HT-29 (cell line): ENCODE measurements at regions not wholly inside any gene's neighbourhood (a gene's known extent, or its start where the extent isn't known, plus 50 kb on each side); places are given as distances from the start of the nearest gene placed in this dataset.

Experiments used
- DNase-seq: peaks from one replicate; pipeline ENCODE4 v3.0.0-alpha.2; 2015; ENCODE audit warnings: low spot score

- DNase-seq = no peak
Observed at GRCh38 chr5:125719681-125720347, 703.4 kb upstream of the GRAMD2B start.

- no peak for DNase-seq
Observed at GRCh38 chr5:125720348-125720685, 702.9 kb upstream of the GRAMD2B start.

- DNase-seq = no peak
Observed at GRCh38 chr5:125720721-125721120, 702.5 kb upstream of the GRAMD2B start.

- DNase-seq = no peak
Observed at GRCh38 chr5:125722550-125722949, 700.7 kb upstream of the GRAMD2B start.

GRCh38 chr5:125725691-125726090 is 697.5 kb upstream of the GRAMD2B start:
- no peak for DNase-seq

- no peak for DNase-seq
Observed at GRCh38 chr5:125743939-125744338, 679.3 kb upstream of the GRAMD2B start.

GRCh38 chr5:125746917-125747316 is 676.3 kb upstream of the GRAMD2B start:
- DNase-seq = no peak

- peak; percentile 8 for DNase-seq
Observed at GRCh38 chr5:125750147-125750860, 672.9 kb upstream of the GRAMD2B start.

- DNase-seq = no peak
Observed at GRCh38 chr5:125750861-125751186, 672.4 kb upstream of the GRAMD2B start.

- no peak for DNase-seq
Observed at GRCh38 chr5:125756456-125756855, 666.8 kb upstream of the GRAMD2B start.

GRCh38 chr5:125766706-125767105 is 656.5 kb upstream of the GRAMD2B start:
- no peak for DNase-seq

GRCh38 chr5:125775896-125776295 is 647.3 kb upstream of the GRAMD2B start:
- no peak for DNase-seq

- no peak for DNase-seq
Observed at GRCh38 chr5:125776656-125777139, 646.5 kb upstream of the GRAMD2B start.

- DNase-seq = no peak
Observed at GRCh38 chr5:125778791-125779190, 644.4 kb upstream of the GRAMD2B start.

GRCh38 chr5:125785407-125785806 is 637.8 kb upstream of the GRAMD2B start:
- no peak for DNase-seq

- no peak for DNase-seq
Observed at GRCh38 chr5:125786021-125786420, 637.2 kb upstream of the GRAMD2B start.

- no peak for DNase-seq
Observed at GRCh38 chr5:125793470-125793869, 629.7 kb upstream of the GRAMD2B start.

GRCh38 chr5:125794922-125795321 is 628.3 kb upstream of the GRAMD2B start:
- DNase-seq = no peak

GRCh38 chr5:125798307-125798706 is 624.9 kb upstream of the GRAMD2B start:
- DNase-seq = peak; percentile 72

- DNase-seq = no peak
Observed at GRCh38 chr5:125812651-125813050, 610.6 kb upstream of the GRAMD2B start.

GRCh38 chr5:125813221-125813974 is 609.8 kb upstream of the GRAMD2B start:
- no peak for DNase-seq

- DNase-seq = no peak
Observed at GRCh38 chr5:125814119-125814518, 609.1 kb upstream of the GRAMD2B start.

GRCh38 chr5:125823572-125823971 is 599.6 kb upstream of the GRAMD2B start:
- no peak for DNase-seq
